NCI-H748 (cell line): ENCODE measurements at regions not wholly inside any gene's neighbourhood (a gene's known extent, or its start where the extent isn't known, plus 50 kb on each side); places are given as distances from the start of the nearest gene placed in this dataset.
"Not testable (repeated sequence)": the region's sequence is repeated elsewhere in the genome, so short reads cannot be mapped to it uniquely, and the experiment has no call there.

ENCODE experiments used
- DNase-seq: peaks from one replicate; lab custom pipeline; 2025; ENCODE audit not compliant: unreplicated experiment; lab: John Stamatoyannopoulos, UW

DNA sequence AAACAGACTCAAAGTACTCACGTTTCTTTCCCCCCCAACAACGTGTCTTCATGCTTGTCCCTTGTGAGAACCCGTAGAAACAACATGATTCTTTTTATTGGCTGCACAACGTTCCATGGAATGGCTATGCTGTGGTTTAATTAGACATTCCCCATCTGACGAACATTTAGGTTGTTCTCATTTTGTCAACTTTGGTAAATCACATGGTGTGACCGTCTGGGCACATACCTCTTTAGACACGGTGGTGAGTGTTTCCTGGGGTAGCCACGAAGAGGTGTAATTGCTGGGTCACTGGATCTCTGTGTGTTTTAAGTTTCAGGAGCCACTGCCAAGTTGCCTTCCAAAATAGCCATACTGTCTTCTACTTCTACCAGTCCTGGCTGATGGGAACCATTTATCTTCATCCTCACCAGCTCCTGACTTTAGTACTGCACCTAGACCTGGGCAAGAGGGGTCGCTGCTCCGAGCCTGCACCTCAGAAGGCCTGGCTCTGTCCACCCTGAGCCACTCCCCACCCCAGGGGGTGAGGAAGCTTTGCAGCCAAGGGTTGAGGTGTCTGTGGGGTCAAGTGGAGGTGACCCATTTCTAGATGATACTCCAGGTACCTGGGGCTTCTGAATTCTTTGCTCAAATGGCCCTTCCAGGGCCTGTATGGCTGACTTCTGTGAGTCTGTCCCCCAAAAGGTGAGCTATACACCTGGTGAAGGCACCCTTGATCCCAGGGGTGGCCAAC, 84.7 kb downstream of the IRX5 start:
- DNase-seq, result no peak

DNA sequence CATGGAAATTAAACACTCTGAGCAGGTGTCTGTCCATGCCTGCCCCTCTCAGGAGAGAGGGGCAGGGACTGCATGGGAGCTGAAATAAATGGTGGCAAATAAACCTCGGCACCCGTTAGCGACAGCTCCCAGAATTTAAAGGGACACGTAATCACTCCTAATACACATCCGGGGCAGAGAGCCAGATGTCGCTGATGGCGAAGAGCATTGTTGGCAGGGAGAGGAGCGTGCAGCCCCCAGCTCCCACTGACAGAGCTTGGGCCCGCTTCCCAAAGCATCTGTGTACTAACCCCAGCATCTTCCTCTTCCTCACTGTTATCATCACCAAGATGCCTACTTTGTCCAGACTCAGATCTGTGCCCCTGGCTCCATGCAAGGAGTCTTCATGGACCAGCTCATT, 85.8 kb downstream of the IRX5 start:
- DNase-seq, result no peak

DNA sequence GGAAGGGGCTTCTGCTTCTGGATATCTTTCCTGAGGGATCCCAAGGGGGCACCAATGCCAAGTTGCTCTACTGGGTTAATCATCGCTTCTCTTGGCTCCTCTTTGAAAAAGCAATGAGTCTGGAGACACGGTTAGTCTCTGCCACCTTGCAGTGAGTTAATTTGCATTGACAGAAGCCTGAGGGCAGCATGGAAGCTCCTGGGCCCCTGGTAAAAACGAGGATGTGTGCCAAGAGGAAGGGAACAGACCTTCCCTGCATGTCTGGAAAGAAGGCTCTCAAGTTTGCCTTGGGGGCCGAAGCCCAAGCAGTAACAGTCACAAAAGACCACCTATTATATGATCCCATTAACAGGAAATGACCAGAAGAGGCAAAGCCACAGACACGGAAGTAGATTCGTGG, 86.7 kb downstream of the IRX5 start:
- DNase-seq, result no peak

DNA sequence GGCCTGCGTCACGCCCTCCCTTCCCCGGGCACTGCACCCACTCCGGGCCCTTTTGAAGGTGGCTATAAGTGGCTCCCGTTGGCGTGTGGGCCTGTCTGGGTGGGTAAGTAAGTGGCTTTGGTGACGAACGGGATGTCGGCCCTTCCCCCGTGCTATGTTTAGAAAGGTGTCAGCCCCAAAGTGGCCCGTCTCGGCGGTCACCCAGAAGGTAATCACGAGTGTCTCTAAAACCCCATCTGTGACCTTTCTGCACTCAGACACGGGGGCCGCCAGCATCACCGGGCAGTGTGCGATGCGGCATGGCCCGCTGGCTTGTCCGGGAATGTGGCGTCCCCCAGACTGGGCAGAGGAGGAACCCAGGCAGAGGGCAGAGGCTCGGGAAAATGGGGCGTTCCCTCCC, 88.2 kb downstream of the IRX5 start:
- DNase-seq, result no peak

DNA sequence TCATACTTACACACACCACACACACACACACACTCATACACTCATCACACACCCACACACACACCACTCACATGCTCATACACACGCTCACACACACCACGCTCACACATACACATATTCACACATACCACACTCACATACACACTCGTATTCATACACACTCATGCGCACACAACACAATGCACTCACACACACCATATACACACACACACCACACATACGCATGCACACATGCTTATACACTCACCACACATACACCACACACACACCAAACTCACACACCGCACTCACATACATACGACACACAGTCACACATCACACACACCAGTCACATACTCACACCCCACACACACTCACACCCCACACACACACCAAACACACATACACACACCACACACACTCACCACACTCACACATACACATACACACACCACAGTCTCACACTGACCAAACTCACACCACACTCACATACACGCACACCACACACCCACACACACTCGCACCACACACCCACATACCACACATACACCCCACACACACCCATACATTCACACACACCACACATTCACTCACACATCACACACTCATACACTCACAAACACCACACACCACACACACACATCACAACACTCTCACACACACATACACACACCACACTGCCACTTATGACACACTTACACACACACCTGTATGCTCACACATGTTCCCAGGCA, 88.9 kb downstream of the IRX5 start:
- DNase-seq, result no peak

DNA sequence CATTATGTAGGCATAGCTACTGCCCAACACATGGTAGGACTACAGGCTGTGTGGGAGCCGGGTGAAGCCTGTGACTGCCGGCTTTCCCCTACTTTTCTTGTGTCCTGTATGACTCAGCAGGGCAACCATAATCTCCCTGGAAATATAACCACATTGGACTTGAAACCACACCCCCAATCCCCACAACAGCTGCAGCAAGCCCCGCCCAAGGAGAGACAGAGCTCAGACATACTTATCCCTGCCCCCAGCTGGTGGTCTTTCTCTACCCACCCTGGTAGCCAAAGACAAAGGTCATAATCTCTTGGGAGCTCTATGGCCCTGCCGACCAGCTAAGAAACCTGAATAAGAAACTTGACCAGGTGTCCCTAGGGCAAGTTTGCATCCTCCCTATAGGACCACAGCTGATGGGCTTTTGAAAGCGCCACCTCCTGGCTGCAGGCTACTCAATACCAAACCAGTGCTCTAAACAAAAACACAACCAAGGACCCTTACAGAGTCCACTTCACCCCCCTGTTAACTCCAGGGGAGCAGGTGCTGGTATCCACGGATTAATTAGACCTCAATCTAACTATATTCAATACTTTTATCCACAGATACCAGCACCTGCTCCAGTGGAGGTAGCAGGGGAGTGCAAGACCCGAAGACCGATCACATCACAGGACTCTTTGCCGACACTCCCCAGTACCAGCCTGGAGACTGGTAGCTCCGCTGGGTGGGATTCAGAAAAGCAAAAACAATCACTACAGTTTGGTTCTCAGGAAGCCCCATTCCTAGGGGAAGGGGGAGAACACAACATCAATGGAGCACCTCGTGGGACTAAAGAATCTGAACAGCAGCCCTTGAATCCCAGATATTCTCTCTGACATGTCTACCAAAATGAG, 91.2 kb downstream of the IRX5 start:
- DNase-seq, result peak; percentile 60

DNA sequence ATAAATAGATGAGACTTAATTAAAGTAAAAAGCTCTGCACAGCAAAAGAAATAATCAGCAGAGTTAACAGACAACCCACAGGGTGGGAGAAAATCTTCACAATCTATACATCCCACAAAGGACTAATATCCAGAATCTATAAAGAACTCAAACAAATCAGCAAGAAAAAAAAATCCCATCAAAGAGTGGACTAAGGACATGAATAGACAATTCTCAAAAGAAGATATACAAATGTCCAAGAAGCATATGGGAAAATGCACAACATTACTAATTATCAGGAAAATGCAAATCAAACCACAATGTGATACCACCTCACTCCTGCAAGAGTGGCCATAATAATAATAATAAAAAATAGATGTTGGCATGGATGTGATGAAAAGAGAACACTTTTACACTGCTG, 96.6 kb downstream of the IRX5 start:
- DNase-seq, result not testable (repeated sequence)

DNA sequence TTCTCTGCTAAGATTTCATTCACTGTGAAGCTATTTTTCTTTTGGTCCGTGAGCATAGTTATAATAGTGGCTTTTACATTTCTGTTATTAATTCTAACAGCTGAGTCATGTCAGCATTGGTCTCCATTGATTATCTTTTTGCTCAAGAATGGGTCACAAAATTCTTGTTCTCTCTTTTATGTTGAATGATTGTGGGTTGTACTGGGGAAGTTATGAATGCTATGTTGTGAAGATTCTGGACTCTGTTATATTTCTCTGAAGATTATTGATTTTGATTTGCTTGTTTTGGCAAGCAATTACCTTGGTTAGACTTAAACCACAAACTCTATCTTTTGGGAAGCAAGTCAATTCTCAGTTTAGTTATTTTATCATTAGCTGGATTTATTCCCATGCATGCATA, 98.8 kb downstream of the IRX5 start:
- no peak for DNase-seq

DNA sequence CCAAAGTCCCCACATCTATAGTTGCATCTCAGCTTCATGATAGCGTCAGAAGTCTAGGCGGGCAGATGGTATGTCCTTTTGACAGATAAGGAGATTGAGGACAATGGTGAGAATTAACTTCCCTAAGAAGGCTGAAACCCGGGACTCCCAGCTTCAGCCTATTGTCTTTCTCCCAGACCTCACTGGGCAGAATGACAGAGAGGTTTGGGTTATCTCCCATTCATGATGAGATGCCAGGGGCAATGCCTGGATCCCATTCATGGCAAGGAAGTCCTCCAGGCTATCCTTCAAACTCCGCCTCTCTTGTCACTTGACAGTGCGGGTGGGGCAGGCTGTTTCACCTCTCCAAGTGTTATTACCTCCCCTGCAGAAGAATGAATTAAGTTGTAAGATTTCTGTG, 100.3 kb downstream of the IRX5 start:
- no peak for DNase-seq

DNA sequence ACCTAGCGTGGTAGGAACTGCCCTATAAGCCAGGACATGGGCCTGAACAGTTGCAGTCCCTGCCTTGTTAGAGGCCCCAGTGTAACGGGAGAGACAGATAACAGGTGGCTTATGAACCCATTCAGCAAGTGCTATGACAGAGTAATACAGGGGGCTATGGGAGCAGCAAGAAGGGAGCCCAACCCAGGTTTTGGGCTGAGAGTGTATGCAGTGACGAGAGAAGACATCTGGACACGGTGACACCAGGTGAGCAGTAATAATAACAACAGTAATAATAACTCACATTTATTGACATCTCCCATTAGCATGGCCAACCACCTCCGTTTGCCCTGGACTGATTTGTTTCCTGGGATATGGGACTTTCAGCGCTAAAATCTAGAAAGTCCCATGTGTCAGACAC, 100.8 kb downstream of the IRX5 start:
- no peak for DNase-seq

DNA sequence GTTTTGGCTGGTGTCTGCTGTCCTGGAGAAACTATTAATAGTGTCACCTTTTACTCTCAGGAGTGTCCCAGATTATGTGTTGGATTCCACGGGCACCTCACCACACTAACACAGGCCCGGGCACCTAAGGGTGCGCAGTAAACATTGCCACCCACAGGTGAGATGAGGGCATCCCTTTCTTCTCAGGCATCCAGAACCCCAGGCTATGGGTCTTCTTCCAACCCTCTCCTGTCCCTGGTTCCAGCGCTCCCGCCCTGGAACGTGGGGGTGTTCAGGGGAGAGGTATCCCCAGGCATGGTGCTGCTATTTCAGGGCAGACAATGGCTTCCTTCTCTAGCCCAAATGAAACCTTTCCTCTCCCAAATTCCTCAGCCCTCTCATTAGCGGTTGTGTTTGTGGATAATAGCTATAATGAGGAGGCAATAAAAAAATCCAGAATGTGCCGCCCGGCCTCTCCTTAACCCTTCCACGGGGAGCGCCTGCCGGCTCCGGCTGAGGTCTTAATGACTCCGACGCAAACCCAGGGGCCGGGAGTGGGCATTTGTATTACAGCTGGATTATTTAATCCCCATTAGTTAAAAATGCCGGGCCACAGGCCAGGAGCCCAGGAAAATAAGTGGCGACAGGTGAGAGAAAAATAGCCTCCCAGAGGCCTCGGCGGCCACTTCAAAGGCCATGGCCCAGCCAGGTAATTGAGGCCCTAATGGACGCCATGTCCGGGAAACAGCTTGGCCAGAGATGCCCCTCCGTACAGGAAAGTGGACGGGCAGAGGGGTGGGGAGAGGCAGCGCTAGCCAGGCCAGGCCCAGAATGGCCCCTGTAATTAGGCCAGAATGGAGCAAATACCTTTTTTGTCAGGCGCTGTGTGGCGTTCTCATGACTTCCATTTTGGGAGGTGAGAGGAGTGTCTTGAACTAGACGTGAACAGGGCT, 102.8 kb downstream of the IRX5 start:
- peak; percentile 63 for DNase-seq

DNA sequence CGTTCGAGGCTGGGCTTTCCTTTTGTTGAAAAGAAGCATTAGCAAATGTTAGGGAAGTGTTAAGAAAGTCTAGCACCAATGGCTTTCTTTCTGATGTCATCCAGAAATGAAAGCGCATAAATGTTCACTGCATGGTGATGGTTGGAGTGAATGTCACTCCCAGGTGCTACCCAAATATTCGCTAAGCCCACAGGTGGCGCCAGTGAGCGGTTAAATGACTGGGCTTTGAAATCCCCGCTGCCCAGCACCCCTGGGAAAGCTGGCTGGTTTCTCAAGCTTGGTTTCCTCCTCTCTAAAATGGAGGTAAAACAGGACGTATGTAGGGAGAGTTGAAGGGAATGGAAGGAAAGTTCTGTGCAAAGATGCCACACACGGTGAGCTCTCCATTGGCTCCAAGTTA, 104.4 kb downstream of the IRX5 start:
- DNase-seq, result peak; percentile 45

DNA sequence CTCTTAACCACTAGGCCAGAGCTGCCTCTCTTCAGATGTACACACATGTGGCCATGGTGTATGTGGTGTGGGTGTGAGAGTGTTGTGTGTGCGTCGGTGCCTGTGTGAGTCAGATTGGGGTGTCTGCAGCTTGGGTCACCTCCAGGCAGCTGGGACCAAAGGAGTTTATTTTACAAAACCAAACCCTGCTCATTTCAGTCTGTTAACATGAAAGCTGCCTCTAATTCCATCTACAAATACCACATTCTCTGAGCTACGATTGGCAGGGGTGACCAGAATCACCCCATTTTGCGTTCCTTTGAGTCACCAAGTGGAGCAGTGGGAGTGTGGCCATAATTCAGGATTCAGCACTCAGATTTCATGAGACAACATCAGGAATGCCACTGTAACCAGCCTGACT, 105.3 kb downstream of the IRX5 start:
- DNase-seq, result no peak

DNA sequence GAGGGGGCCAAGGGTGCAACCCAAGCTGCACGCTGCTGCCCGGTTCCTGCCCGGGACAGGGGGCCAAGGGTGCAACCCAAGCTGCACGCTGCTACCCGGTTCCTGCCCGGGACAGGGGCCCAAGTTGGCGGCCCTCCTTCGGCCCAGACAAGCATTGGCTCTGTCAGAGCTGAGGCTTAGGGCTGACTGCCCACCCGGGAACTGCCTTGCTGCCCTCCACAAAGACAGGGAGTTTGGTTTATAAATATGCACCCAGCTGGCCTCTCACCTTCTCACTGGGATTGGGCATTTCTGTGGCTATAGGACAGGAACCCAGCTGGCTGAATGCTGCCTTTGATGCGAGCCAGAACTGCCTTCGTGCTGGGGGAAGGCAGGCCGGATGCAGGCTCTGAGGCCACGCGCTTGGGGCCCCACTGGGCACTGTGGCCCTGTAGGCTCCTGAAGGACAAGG, 105.7 kb downstream of the IRX5 start:
- no peak for DNase-seq

DNA sequence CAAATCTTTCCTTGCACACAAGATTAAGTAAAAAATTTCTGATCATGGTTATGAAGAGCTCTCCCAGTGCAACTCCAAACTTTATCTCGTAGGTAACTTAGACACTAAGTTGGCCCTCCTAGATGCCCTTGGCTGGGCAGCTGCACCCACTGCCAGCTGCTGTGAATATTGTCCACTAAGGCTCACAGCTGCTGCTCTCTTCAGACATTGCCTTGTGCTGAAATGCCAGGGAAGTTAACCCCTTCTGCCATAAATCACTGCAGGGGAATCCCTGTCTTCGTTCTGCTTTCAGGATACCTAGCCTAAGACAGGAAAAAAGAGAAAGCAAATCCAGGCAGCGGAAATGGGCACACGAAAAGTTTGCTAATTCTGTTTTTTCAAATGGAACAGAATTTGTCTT, 106.4 kb downstream of the IRX5 start:
- DNase-seq, result no peak

DNA sequence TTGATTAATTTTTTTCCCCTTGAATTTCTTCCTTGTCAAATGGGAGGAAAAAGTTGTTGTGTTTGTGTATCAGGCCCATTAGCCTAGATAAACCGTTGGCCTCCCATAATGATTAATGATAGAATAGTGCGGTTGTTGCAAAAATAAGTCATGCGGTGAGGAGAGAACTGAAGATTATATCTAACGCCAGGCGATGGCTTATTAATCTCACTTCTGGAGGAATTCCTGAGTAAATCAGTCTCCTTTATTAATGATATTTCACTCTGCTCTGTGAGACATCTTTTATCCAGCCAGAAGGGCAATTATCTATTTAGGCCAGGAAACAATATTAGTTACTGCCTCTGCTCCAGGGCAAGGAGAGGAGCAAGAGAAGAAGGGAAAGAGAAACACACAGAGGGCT, 107.3 kb downstream of the IRX5 start:
- no peak for DNase-seq

DNA sequence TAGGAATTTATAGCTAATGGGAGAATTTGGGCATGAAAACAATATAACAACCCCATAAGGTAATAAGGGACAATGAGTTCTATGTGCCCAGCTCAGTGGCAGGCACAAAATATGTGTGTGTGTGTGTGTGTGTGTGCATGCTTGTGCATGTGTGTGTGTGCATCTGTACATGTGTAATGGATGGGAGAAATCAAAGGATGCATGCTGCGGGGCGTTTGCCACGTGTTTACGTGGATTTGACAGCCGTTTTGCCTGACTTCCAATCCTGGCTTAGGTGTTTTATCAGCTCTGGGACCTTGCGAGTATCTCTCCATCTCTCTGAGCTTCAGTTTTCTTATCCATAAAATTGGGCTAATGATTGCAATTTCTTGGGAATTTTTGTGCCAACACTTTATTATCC, 108.4 kb downstream of the IRX5 start:
- no peak for DNase-seq

DNA sequence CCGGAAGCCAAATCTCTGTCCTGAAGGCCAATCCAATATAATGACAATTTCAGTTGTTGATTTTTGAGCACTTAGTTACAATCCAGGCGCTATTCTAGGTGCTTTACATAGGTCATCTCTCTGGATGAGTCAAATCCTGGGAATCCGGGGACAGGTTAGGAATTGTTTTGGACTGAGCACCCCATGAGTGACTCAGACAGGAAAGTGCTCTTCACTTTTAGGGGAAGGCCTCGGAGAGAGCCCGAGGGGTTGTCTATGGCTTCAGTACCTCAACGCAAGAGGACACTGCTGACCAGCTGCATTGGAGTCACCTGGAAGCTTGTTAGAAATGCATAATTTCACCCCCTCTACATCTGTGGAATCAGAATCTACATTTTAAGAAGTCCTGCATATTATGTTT, 108.8 kb downstream of the IRX5 start:
- DNase-seq, result no peak

DNA sequence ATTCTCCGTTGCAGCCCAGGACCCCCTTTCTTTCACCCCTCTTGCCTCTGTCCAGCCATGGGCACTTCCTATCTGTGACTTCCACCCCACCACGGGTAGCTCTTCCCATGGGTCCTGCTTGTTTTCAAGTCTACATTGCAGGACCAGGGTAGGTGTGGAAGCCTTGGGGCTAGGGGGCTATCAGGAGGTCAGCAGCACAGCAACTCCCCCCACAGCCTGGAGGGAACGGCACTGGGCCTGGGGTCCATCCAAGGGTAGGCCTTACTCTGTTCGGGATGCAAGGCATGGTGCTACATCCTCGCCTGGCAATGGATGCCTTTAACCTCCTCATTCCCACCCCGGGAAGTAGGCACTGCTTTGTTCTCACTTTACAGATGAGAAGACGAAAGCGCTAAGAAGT, 109.3 kb downstream of the IRX5 start:
- DNase-seq, result no peak

DNA sequence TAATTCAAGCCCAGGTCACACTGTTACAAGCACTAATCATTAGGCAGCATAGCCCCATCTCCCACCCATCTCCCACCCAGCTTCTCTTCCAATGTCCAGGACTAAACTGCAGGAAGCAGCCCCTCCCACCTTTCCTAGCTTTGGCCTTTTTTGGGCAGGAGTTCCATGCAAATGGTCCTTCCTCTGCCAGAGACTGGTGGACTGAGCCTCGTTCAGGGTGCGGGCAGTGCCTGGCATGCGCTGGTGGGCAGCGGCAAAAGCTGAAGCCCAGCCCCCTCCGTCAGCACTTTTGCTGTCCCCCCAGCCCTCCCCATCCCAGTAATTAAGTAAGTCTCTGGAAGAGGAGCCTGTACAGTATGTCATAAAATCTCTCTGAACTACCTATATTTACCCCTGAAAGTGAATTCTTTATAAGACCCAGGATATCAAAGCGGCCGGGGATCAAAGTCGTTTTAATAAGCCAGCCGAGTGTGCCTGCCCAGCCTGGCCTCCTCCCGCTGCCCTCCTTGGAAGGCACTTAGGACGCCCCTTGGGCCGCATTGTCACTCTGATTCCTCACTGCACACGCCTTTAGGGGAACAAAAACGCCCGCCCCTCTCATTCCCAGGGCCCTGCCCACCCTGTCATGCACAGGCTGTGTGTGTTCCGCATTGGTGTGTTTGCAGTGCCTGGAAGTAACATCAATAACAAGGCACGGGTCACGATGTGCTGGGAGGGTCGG, 109.9 kb downstream of the IRX5 start:
- DNase-seq, result no peak
